Epithelial cell of proximal tubule (primary cell): ENCODE measurements at regions not wholly inside any gene's neighbourhood (a gene's known extent, or its start where the extent isn't known, plus 50 kb on each side); places are given as distances from the start of the nearest gene placed in this dataset.

Experiments used
- DNase-seq: peaks from one replicate; pipeline ENCODE4 v3.0.0-alpha.2; 2011; ENCODE audit warnings: low read depth
- H3K4me3 ChIP-seq: 2 replicates; pipeline ENCODE4 v1.5.1; 2011; ENCODE audit warnings: low read depth, mild to moderate bottlenecking, low read length
- TF ChIP-seq, protein P1 (sequence below): conservative IDR thresholded peaks from 2 replicates; pipeline ENCODE4 v1.5.1; 2012; ENCODE audit warnings: low read depth, mild to moderate bottlenecking, low read length

DNA sequence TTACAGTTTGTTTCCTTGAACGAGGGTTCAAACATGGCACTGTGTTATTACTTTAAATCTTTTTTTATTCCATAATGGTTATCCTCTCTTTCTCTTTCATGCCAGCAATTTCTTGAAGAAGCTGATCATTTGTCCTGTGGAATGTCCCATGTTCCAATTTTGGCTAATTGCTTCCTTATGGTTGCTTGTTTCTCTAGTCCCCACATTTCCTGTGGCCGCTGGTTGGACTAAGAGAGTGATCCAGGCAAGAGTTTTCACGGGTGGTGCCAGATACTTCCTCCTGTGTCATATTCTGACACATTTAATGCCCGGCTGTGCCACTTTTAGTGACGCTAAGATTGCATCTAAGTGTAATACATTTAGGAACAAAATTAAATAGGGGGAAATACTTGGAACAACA lies 83.8 kb upstream of the FAM169A start:
- TF ChIP-seq, protein P1, sequence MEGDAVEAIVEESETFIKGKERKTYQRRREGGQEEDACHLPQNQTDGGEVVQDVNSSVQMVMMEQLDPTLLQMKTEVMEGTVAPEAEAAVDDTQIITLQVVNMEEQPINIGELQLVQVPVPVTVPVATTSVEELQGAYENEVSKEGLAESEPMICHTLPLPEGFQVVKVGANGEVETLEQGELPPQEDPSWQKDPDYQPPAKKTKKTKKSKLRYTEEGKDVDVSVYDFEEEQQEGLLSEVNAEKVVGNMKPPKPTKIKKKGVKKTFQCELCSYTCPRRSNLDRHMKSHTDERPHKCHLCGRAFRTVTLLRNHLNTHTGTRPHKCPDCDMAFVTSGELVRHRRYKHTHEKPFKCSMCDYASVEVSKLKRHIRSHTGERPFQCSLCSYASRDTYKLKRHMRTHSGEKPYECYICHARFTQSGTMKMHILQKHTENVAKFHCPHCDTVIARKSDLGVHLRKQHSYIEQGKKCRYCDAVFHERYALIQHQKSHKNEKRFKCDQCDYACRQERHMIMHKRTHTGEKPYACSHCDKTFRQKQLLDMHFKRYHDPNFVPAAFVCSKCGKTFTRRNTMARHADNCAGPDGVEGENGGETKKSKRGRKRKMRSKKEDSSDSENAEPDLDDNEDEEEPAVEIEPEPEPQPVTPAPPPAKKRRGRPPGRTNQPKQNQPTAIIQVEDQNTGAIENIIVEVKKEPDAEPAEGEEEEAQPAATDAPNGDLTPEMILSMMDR = no peak
- no peak for DNase-seq
- no peak overlapping the region for H3K4me3 ChIP-seq

DNA sequence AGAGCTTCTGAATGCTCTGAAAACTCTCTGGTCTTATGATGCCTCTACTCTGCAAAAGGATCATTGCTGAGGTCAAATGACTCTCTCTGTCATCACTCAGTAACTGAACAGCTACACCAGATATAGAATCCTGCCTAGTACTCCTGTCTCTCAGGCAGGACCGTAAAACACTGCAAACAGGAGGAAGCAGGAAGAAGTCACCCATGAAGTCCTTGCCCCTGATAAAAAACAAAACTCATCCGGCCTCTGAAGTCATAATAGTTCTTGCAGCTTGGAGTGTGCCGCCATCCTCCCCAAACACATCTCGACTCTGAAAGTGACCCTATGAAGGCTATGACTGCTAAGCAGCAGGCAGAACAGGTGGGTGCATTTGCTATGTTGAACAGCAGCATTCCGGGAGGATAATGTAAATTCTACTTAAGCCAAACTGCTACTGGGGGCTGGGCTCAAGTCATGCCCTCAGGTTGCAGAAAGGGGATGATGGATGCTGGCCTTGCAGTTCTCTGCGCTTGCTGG lies 81.9 kb upstream of the FAM169A start:
- DNase-seq = peak; percentile 67
- TF ChIP-seq, protein P1 = no peak
- H3K4me3 ChIP-seq = no peak overlapping the region

DNA sequence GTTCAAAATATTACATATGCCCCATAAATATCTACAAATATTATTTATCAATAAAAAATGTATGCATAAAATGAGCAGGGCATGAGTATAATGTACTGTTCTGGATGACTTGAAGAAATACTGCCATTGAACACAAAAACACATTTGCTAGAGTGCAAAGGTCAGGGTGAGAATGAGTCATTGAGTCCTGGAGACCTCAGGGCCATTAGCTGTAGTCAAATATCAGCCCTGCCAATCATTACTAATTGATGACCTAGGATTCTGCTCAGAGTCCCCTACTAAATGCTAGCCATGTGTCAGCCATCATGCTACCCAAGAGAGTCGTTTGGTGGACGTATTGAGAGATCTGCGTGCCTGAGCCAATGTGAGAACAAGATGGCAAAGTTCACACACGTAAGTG lies 80.3 kb upstream of the FAM169A start:
- TF ChIP-seq, protein P1 = no peak
- DNase-seq = no peak
- H3K4me3 ChIP-seq = no peak overlapping the region

DNA sequence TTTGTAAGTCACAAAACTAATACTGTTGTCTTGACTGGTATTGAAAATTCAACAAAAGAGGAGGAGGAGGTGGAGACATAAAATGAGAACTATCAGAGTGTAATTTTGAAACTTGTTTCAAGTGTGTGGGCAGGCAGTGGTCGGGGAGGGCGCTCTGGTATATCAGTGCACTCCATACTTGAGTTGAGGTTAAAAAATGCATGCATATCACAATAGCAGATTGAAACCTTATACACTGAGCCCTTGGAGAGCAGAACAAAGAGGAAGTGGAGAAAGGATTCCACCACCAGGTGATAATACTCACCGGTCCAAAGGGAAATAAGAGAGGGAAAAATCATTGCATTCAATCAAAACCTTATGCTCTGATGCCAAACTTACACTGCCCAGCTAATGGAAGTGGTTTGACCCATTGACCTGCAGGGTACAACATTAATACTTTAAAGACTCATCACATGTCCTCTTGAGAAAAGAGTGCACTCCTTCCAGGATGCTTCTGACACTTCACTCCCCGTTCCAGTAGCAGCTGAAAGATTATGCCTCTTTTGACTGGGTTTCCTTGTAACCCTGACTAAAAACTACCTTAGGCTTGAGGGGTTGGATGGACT lies 79.5 kb upstream of the FAM169A start:
- no peak for DNase-seq
- TF ChIP-seq, protein P1 = no peak
- no peak overlapping the region for H3K4me3 ChIP-seq

DNA sequence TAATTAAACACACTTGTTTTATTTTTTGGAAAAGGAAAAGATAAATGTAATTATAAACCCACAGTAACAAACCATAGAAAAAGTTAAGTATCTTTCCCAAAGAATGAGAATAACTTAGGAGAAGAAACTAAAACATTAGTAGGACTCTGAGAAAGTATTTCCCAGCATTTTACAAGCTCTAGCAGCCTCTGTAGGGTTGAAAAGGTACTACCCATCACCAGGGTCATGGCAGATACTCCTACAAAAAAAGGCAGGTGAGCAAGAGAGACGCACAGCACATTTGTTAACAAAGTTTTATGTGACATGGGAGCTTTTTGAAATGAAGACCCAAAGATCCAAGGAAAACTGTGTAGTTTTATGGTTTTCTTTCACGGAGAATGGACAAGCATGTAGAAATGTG lies 77.7 kb upstream of the FAM169A start:
- no peak for DNase-seq
- H3K4me3 ChIP-seq = no peak overlapping the region
- TF ChIP-seq, protein P1 = peak; percentile 46

DNA sequence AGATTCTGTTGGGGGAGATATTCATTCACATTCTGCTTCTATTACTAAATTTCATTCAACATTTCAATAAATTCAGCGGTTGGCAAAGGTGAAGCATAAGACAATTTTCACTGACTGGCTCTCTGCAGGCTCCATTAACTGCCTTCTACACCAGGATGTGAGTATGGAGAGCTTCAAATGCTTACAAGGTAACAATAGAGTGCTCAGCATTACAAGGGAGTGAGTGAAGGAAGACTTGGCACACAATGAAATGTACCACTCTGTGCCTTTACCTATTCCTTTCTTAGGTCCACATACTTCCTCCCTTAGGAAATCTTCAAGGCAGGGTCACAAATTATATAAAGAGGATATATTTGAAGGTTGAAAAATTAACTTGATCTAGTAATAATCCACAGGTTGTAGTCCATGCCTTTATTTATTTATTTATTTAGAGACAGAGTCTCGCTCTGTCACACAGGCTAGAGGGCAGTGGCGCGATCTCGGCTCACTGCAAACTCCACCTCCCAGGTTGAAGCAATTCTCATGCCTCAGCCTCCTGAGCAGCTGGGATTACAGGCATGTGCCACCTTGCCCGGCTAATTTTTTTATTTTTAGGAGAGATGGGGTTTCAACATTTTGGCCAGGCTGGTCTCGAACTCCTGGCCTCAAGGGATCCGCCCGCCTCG lies 76.6 kb upstream of the FAM169A start:
- TF ChIP-seq, protein P1 = no peak
- H3K4me3 ChIP-seq = no peak overlapping the region
- no peak for DNase-seq

DNA sequence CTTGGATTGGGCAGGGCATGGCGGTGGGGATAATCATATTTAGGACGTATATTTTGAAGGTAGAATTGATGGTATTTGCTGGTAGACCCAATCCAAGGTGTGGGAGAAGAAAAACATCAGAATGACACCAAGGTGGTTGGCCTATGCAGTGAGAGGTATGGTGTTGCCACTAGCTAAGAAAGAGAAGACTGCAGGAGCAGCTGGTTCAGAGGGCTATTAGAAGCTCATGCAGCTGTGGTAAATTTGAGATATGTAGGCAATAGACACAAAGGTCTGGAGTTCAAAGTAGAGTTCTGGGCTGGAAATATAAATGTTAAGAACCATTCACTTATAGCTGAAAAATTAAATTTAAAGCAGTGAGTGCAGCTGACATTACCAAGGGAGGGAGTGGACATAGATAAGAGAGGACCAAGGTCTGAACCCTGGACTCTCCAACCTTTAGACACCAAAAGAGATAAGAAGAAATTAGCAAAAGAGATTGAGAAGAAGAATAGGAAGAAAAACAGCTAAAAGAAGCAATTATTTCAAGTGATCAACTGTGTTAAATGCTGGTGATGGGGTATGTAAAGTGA lies 74.7 kb upstream of the FAM169A start:
- TF ChIP-seq, protein P1 = no peak
- no peak for DNase-seq
- no peak overlapping the region for H3K4me3 ChIP-seq
